ENCODE measurements at regions not wholly inside any gene's neighbourhood (a gene's known extent, or its start where the extent isn't known, plus 50 kb on each side); places are given as distances from the start of the nearest gene placed in this dataset.

- DNase-seq (ENCODE audit: low read depth) = no peak
Measured at GRCh38 chr14:100399052-100399849, 76.1 kb downstream of the SLC25A47 start.

DNA sequence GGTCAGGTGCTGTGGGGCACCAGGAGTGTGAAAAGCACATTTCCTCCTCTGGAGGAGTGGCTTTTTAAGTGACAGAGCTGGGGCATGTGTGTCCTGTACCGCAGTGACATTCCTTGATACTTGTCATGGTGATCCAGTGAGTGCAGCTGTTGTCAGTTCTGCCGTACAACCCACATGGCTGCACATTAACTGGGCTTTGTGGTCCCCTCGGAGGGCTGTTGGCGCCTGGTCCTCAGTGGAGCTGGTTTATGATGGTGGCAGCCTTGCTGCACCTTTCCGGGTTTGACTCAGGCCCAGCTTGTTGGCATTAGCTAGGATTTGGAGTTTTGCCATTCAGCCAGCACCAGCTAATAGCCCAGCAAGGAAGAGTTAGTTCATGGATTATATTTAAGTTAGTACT, 77.0 kb downstream of the SLC25A47 start:
- no peak for DNase-seq (ENCODE audit: low read depth)

DNA sequence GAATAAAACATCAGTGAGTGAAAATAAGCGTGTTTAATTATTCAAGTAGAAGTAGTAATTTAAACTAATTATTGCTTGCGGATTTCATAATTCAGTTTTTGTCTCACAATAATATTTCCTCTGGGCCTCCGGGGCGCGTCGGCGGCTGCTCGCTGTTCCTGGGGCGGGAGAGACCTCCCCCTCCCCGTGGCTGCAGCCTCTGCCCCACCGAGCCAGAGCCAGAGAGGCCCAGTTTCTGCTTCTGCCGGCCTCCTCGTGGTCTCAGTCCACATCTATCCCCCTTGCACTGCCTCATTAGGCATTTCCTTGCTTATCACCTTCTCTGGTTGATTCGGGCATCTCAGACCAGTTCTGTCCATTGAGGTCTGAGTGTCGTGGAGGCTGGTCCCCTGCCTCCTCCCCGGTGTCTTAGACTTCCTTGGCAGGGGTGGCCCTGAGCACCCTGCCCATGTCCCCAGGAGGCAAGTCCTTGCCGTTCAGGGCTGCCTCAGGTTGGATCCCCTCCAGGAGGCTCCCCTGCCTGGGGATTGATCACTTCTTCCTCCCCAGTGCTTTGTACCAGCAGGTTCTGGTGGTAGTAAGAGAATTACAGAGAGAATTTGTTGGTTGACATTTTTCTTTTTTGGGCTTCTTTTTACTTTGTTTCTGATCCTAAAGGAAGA, 78.0 kb downstream of the SLC25A47 start:
- DNase-seq (ENCODE audit: low read depth) = no peak

DNA sequence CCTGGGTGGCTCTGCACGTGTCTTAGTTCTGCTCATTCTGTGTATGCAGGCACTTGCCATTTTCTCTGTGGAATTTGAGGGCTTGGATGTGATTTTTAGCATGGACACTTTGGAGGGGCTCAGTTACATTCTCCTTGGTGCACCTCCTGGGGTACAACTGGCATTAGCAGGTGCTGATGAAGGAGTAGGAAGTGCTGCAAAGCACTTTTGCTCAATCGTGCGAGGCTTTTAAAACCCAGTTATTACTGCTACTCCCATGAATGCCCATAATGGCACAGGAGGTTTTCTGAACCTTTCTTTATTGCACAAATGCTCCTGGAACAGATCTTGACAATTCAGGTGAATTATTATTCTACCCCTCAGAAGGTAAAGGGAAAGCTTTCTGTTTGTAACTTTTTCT, 78.7 kb downstream of the SLC25A47 start:
- no peak for DNase-seq (ENCODE audit: low read depth)

- no peak for DNase-seq (ENCODE audit: low read depth)
Measured at GRCh38 chr14:100402631-100403030, 79.5 kb downstream of the SLC25A47 start.

DNA sequence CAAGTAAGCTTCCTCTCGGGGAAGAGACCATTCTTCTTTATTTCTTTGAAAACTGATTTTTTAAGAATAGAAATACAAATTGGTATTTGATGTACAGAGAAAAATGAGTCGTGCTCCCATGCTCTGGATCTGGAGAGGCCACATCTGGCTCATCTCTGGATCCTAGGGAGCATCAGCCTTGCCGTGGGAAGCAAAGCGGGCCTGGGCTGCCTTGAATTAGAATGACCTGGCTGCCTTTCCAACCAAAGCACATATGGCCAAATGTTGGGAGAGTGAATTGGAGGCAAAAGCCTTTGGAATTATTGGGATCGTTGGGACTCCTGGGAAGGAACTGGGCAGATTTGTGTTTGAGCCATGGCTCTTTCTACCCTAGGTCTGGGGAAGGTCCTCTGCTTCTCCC, 80.0 kb downstream of the SLC25A47 start:
- no peak for DNase-seq (ENCODE audit: low read depth)

GRCh38 chr14:100403802-100404365, 80.7 kb downstream of the SLC25A47 start:
- DNase-seq (ENCODE audit: low read depth) = no peak

DNA sequence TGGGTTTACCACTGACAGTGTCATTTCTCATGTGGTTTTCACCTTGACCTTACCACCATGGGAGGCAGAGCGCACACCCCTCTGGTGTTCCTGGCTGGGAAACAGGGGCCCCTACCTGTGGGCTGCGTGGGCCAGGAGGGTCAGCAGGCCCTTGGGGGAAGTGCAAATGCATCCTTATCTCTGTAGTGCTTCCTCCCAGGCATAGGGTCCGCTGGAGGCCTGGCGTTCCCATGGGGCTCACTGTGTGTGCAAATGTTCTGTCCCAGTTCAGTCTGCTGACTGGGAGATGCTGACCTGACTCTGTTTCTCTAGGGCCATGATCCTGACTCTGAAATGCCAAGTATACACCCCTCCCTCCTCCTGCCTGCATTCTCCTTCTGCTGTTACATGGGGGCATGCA, 81.3 kb downstream of the SLC25A47 start:
- DNase-seq (ENCODE audit: low read depth) = no peak

GRCh38 chr14:100405760-100406455, 82.8 kb downstream of the SLC25A47 start:
- DNase-seq (ENCODE audit: low read depth) = no peak

DNA sequence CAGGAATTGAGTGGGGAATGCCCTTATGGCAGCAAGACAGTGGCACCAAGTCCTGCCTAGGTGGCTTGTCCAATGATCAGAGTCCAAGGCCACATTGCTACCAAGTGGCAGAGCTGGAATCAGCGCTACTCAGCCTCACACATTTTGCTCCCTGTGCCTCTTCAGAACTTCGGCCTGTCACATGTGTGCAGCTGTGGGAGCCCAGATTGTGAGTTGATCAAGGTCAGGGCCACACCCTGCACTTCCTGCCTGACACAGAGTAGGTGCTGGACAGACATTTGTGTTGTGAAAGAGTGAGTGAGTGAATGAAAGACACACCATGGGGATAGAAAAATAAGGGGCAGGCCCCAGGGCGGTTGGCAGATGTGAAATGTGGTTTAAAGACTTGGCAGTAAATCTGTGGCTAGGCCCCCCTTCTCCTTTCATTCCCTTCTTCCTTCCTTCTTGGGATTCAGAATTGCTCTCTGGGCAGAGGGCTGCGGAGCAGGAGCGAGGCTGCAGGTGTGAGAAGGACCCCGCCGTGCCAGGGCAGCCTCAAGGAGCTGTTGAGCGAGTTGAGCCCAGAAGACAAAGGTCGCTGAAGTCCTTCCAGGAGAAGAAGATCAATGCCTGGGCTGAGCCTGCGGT, 83.5 kb downstream of the SLC25A47 start:
- no peak for DNase-seq (ENCODE audit: low read depth)

DNA sequence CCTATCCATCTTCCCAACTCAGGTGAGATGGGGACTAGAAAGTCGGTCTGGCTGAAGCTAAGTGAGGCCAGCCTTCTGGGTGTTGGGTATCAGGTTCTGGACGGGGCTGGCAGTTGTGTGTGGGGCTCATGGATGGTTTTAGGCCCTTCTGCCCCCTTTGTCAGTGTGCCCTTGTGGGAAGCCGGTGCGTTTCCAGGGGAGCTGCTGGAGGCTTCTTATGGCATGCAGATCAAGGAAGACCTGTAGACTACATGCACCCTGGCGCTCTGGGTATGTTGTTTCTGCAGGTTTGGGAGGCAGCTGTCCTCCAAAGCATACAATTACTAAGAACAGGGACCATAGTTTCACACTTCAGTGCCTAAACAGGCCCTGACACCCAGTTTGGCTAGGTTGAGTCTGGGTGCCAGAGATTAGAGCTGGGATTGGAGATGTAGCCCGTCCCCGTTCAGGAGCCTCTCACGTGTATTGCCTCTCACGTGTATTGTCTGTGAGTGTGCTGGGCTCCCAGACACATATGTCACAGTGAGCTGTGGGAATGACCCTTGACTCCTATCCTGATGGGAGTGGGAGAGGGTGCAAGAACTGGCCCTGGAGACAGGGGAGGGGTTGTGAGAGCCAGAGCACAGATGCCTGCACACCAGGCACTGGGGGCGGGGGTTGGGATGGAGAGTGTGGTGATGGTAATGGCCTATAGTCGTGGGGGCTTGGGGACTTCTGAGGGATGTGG, 84.4 kb downstream of the SLC25A47 start:
- DNase-seq (ENCODE audit: low read depth) = no peak

DNA sequence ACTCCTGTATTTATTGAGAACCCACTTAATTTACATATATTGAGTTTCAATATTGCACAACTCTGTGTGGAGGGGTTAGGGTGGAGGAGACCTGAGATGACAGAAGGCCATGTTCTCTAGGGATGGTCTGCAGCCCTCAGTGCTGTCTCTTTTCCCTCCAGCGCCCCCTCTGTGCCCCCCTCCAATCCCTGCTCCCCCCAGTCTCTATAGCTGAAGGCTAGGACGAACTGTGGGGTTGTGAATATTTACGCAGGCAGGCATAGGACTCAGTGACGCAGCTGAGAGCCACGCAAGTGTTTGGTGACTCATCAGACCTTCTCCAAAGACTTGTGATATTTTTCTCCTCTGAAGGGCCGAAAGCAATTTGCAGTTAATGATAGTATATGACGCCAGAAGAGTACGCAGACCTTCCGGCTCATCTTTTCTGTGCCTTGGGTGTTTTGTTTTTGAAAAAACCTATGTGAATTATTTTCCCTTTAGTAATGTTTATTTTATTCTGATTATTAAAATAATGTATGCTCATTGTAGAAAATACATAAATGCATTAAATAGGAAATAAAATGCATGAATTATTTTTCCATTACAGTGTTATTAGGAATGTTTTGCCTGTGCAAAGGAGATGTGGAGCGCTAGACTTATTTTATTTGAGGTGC, 85.3 kb downstream of the SLC25A47 start:
- DNase-seq (ENCODE audit: low read depth) = no peak

GRCh38 chr14:100409003-100409360, 85.8 kb downstream of the SLC25A47 start:
- no peak for DNase-seq (ENCODE audit: low read depth)

- DNase-seq (ENCODE audit: low read depth) = no peak
Measured at GRCh38 chr14:100409651-100410050, 86.5 kb downstream of the SLC25A47 start.

- DNase-seq (ENCODE audit: low read depth) = no peak
Measured at GRCh38 chr14:100410056-100410565, 87.0 kb downstream of the SLC25A47 start.

DNA sequence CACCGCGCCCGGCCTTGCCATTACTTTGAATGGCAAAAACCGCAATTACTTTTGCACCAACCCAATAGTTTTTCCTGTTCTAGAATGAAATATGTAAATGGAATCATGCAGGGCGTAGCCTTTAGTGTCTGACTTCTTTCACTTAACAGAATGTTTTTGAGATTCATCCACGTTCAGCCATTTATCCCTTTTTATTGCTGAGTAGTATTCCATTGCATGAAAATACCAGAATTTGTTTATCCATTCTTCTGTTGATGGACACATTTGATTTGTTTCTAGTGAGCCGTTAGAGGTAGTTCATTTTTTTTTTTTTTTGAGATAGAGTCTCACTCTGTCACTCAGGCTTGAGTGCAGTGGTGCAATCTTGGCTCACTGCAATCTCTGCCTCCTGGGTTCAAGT, 90.6 kb downstream of the SLC25A47 start:
- DNase-seq (ENCODE audit: low read depth) = no peak

GRCh38 chr14:100415226-100415625, 92.1 kb downstream of the SLC25A47 start:
- no peak for DNase-seq (ENCODE audit: low read depth)

- DNase-seq (ENCODE audit: low read depth) = no peak
Measured at GRCh38 chr14:100416081-100416680, 93.0 kb downstream of the SLC25A47 start.

- no peak for DNase-seq (ENCODE audit: low read depth)
Measured at GRCh38 chr14:100416921-100417860, 94.1 kb downstream of the SLC25A47 start.

All from activated T-cell treated with anti-CD3 and anti-CD28 coated beads for 48 hours (primary cell).